HL-60/S4 (cell line): ENCODE measurements at regions not wholly inside any gene's neighbourhood (a gene's known extent, or its start where the extent isn't known, plus 50 kb on each side); places are given as distances from the start of the nearest gene placed in this dataset.

Experiments used
- in situ Hi-C: fragments of 300-500 bp; cut with MboI; formaldehyde crosslinking; loops from 2 replicates; pipeline ENCODE4 v1.14.3; 2022; ENCODE audit warnings: low sequenced_read_pairs

DNA sequence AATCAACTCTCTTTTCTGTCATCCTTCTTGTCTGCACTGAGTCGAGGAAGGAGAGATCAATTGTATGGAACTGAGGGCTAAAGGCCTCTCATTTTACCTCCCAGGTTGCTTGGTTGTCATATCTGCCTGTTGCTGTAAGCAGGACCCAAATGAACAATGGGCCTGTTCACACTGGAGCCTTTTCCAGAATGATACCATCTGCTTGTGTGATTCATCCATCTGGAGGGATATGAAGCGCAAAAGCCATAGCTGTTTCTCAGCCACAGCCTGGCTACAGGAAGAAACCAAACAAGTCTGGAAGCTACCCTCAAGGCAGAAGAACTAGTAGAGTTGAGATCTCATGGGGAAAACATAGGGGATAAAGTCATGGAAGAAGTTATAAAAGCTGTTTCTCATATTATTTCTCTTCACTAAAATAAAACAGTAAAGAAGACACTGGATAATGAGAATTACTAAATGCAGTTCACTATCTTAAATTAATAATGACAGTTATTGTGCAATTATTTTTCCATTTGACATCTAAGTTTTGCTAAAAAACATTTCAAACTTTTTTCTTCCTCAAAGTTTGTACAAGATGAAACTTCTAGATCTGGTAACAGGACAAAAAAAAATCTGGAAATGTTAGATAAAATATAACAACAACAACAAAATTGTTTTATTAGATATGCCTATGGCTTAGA, 106.3 kb downstream of the SPTSSA start:
- in situ Hi-C loops, result loop anchor here (25.0 kb wide), 1 partner anchor 1057 kb away; the partner anchor contains the start of gene NFKBIA

GRCh38 chr14:34354556-34354955, 107.5 kb downstream of the SPTSSA start:
- in situ Hi-C loops, result loop anchor here (25.0 kb wide), 1 partner anchor 1058 kb away; the partner anchor contains the start of gene NFKBIA

DNA sequence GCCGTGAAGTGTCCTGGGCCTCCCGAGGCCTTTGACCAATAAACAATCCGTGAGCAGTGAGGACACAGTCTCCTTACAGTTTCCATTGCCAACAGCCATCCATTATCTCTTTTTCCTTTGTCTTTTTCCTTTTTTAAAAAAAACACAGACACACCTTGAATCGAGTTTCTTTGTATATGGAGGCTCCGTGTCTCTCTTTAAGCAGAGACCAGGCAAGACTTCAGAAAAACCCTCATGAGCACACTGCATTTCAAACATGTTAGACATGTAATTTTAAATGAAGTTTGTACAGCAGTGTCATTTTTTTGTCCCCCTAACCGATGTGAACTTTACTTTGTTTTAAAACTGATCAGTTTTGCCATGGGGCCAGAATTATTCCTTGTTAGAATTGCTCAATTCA, 111.1 kb downstream of the SPTSSA start:
- in situ Hi-C loops, result loop anchor here (25.0 kb wide), 1 partner anchor 1061 kb away; the partner anchor contains the start of gene NFKBIA

DNA sequence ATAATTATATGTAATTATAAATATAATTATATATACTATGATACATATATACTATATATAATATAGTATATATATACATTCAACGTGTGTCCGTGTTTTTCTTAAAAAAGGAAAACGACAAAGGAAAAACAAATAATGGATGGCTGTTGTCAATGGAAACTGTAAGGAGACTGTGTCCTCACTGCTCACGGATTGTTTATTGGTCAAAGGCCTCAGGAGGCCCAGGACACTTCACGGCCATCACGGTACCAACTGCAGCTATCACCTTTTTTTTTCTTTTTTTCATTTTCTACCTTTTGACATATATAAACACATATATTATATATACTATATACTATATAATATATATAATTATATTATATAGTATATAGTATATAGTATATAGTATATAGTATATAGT, 113.4 kb downstream of the SPTSSA start:
- in situ Hi-C loops, result no loop called here

GRCh38 chr14:34347683-34348082, 114.4 kb downstream of the SPTSSA start:
- in situ Hi-C loops, result no loop called here

DNA sequence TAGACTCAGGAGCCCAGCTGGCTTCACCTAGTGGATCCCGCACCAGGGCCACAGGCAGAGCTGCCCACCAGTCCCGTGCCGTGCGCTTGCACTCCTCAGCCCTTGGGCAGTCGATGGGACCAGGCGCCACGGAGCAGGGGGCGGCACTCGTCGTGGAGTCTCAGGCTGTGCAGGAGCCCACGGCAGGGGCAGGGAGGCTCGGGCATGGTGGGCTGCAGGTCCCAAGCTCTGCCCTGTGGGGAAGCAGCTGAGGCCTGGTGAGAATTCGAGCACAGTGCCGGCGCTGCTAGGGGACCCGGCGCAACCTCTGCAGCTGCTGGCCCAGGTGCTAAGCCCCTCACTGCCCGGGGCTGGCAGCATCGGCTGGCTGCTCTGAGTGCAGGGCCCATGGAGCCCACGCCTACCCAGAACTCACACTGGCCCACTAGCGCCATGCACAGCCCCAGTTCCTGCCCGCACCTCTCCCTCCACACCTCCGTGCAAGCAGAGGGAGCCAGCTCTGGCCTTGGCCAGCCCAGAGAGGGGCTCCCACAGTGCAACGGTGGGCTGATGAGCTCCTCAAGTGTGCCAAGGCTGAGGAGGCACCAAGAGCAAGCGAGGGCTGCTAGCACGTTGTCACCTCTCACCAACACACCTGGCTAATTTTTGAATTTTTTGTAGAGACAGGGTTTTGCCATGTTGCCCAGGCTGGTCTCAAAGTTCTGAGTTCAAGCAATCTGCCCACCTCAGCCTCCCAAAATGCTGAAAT, 116.1 kb downstream of the SPTSSA start:
- in situ Hi-C loops, result no loop called here

DNA sequence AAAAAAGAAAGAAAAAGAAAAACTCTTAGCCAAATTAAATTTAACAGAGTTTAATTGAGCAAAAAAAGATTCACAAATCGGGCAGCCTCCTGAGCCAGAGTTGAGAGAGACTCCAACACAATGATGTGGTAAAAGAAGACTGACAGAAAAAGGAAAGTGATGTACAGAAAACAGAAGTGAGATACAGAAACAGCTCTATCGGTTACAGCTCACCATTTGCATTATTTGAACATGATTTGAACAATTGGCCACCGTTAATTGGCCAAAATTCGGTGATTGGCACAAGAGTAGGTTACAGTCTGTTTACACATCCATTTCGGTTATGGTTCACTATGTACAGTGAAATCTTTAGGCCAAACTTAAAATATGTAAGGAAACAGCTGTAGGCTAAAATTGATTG, 117.7 kb downstream of the SPTSSA start:
- in situ Hi-C loops, result no loop called here

GRCh38 chr14:34340025-34340625, 121.9 kb downstream of the SPTSSA start:
- in situ Hi-C loops, result no loop called here

DNA sequence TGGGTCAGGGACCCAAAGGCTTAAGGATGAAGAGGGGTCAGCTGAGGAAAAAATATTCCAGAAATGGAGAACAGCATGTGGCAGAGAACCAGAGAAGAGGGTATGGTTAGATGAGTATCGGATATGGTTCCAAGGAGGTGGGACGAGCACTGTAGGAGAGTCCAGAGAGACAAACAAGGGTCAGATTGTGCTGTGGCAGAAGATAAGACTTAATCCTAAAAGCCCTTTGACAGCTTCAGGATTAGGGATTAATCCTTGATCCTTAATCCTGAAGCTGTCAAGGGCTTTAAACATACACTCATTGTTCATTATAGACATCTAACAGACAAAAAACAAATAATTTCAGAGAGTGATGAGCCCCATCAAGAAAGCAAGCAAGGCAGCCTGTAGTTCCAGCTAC, 124.0 kb downstream of the SPTSSA start:
- in situ Hi-C loops, result no loop called here

- in situ Hi-C loops, result no loop called here
Measured at GRCh38 chr14:34336501-34336900, 125.5 kb downstream of the SPTSSA start.

DNA sequence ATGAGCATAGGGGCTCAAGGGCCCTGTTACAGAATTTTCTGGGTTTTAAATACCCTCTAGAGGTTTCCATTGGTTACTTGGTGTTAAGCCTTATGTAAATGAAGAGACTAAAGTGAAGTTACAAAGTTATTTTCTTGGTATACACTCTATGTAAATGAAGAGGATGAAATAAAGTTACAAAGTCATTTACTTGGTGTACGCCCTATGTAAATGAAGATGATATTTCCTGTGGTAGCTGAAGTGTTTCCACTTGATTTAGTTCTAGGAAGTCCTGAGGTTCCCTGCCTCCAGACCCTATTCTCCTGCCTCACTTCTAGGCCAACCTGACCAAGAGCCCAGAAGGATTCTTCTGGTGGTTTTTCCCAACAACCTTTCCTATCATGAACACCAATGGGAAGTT, 126.1 kb downstream of the SPTSSA start:
- in situ Hi-C loops, result no loop called here

DNA sequence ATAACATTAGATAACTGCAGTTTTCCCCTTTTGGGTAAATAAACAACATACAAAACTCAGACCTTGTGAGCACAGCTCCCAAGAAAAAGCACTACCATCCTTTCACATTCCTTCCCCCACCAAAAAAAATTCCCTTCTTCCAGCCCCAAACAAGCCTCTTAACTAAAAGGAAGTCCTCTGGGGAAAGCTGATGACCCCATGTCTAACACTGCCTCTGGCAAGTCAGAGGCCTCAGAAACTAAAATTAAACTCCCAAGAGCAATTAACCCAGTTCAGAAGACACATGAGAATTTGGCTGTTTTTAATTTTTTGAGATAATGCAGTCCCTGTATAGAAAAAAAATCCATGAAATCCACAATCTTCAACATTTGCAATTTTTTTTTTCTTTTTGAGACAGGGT, 127.7 kb downstream of the SPTSSA start:
- in situ Hi-C loops, result no loop called here

GRCh38 chr14:34331728-34332623, 130.1 kb downstream of the SPTSSA start:
- in situ Hi-C loops, result no loop called here

- in situ Hi-C loops, result no loop called here
Measured at GRCh38 chr14:34330846-34331245, 131.2 kb downstream of the SPTSSA start.

DNA sequence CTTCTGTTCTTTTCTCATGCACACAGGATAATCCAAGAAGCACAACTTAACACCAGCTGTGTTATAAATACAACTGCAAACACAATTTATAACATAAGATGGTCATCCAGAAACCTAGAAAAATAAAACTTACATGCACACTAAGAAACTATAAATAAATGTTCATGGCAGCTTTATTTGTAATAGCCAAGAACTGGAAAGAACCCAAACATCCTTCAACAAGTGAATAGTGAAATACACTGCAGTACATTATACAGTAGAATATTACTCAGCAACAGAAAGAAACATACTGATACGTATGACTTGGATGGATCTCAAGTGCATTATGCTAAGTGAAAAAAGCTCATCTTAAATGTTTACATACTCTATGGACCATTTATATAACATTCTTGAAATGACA, 132.7 kb downstream of the SPTSSA start:
- in situ Hi-C loops, result no loop called here

- in situ Hi-C loops, result no loop called here
Measured at GRCh38 chr14:34328178-34328577, 133.9 kb downstream of the SPTSSA start.

- in situ Hi-C loops, result no loop called here
Measured at GRCh38 chr14:34325493-34325892, 136.5 kb downstream of the SPTSSA start.

DNA sequence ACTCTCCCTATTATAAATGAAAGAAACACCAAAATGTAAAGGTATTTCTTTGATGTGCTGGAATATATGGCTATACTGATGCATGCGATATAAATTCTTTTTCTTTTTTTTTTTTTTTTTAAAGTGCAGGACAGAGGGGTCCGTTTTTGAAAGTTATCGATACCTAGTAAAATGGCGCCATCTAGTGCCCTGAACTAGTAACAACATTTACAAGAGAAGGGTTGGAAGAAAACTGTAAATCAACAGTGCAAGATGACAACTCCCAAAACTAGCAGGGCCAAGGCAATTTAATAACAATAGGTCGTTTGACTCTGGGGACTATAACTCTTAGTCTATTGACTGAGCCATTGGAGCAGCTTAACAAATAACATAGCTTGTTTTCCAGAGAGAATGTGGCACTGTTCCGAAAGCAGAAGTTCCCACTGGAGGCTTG, 137.7 kb downstream of the SPTSSA start:
- in situ Hi-C loops, result loop anchor here (25.0 kb wide), 1 partner anchor 1737 kb away; no protein-coding TSS in a partner anchor

DNA sequence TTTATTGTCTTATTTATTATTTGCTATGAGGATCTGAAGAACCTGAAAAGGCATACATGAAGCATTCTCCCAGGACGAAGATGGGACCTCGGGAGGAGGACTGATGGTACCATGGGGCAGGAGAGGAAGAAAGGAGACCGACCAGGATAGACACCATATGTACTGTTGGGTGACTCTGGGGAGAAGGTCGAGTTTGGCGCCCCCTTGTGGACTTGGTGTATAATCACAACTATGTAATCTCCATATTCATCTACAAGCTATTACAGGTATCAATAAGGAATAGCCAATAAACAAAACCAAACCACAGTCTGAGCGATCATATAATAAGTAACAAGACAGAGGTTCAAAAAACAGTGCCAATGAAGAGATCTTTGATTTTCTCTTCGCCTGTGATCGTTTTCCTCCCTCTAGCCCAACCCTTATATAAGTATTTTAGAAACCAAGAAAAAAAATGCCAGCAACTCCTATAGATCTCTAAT, 139.1 kb downstream of the SPTSSA start:
- in situ Hi-C loops, result loop anchor here (25.0 kb wide), 1 partner anchor 1736 kb away; no protein-coding TSS in a partner anchor

DNA sequence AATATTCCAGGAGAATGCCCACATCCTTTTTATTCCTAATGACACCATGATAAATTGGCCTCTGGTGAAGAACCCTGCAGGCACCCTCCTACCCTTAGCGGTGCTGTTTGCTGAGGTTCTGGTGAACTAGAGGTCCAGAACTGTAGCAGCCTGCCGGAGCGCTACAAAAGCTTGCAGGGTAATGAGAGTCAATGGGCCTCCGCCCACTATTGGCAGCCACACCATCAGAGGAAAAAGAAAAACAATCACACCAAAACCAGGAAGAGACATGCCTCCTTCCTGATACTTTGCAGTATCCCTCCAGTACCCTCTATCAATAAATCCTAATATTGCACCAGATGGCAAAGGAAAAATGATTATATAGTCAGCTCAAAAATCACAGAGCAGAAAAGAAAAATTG, 142.9 kb downstream of the SPTSSA start:
- in situ Hi-C loops, result loop anchor here (25.0 kb wide), 1 partner anchor 1732 kb away; no protein-coding TSS in a partner anchor
